Gastroesophageal sphincter (tissue), 3 donors: ENCODE measurements at regions not wholly inside any gene's neighbourhood (a gene's known extent, or its start where the extent isn't known, plus 50 kb on each side); places are given as distances from the start of the nearest gene placed in this dataset.

Experiments used
- CTCF ChIP-seq, 4 experiments: fragments of 200-600 bp in 2 of 4; fragments of 450-650 bp in 2 of 4; sonication (generic) in 1 of 4; IDR thresholded peaks; one replicate each; pipeline ENCODE4 v1.5.1; 2017 to 2019; ENCODE audit warnings: antibody characterized with exemption in 4 of 4, mild to moderate bottlenecking in 2 of 4, moderate library complexity in 2 of 4
- EP300 ChIP-seq: sonication (generic); formaldehyde crosslinking; IDR thresholded peaks from one replicate; pipeline ENCODE4 v1.6.1; 2017; ENCODE audit warnings: antibody characterized with exemption, mild to moderate bottlenecking
- POLR2A ChIP-seq, 2 donors: fragments of 450-650 bp; IDR thresholded peaks; one replicate each; pipeline ENCODE4 v1.6.1; 2017; ENCODE audit warnings: antibody characterized with exemption in 2 of 2, mild to moderate bottlenecking in 2 of 2, moderate library complexity in 1 of 2

- TF ChIP-seq CTCF (IDR thresholded peaks at IDR 0.05) (no peak), POLR2A (IDR thresholded peaks at IDR 0.05) (no peak), EP300 (no peak)
Observed at GRCh38 chr10:129392855-129393254, 74.2 kb upstream of the MGMT start.
